ENCODE measurements at regions not wholly inside any gene's neighbourhood (a gene's known extent, or its start where the extent isn't known, plus 50 kb on each side); places are given as distances from the start of the nearest gene placed in this dataset.
A peak's percentile ranks its signal among the peaks of the same experiment; 100 is the strongest.

- no peak for FAIRE-seq
Measured at GRCh38 chr13:88908961-88909441, 1237.8 kb downstream of the SLITRK5 start.

DNA sequence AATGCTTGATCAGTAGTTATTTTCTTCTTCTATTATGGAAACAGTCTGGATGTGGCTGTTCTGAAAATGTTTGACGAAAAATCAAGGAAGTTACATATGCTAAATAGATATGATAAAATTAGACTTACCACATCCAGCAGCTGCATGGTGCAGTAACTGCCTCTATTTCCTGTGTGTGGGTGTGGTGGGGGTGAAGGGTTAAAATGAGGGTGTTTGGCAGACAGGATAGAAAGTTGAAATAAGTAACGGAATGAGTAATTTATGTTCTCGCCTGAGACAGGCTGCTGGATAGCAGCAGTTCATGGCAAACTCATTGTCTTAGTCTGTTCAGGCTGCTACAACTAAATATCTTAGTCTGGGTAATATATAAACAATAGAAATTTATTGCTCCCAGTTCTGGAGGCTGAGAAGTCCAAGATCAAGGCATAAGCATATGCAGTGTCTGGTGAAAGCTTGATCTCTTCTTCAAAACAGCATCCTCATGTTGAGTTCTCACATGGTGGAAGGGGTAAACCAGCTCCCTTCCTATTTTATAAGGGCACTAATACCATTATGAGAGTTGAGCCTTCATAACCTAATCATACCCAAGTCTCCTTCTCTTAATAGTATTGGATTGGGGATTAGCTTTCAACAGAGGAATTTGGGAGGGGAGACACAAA is 1248.9 kb downstream of the SLITRK5 start:
- FAIRE-seq = no peak

- FAIRE-seq = no peak
Measured at GRCh38 chr13:88925954-88926353, 1254.8 kb downstream of the SLITRK5 start.

GRCh38 chr13:88926890-88927502 is 1255.8 kb downstream of the SLITRK5 start:
- no peak for FAIRE-seq

GRCh38 chr13:88932950-88933349 is 1261.8 kb downstream of the SLITRK5 start:
- FAIRE-seq = no peak

DNA sequence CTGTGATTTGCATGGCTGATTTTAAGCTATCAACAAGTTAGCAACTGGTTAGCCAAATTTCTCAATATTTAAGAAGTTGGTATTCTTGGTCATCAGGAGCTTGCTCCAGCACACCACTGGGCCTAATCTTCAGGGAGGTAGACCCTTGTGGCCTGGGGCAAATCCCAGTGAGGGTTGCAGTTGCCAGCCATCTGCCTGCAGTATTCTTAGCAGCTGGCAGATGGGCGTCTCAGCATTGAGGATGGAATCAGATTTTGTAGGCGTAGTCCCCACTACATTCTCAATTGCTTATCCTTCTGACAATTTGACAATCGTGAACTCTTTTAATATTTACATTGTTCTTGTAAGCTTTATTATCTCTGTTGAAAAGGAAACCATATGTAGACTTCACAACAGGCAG is 1266.2 kb downstream of the SLITRK5 start:
- no peak for FAIRE-seq

GRCh38 chr13:88945793-88946192 is 1274.6 kb downstream of the SLITRK5 start:
- no peak for FAIRE-seq

- no peak for FAIRE-seq
Measured at GRCh38 chr13:88948501-88948900, 1277.3 kb downstream of the SLITRK5 start.

DNA sequence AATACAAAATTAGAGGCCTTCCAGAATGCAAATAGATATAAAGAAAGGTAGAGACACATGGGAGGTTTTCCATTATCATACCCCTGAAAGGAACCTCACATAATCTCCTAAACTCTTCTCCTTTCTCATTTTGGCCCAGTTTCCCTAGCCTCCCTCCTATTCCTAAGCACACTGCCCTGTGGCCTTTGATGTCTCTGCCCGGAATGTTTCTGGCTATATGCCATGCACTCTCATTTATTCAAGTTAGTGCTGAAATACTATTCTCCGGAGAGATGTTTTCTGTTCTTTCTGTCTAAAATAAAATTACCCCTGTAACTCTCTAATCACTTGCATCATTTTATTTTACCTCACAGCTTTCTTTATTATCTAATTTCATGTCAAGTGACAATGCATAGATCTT is 1287.7 kb downstream of the SLITRK5 start:
- FAIRE-seq = no peak

GRCh38 chr13:88976466-88976865 is 1305.3 kb downstream of the SLITRK5 start:
- no peak for FAIRE-seq

DNA sequence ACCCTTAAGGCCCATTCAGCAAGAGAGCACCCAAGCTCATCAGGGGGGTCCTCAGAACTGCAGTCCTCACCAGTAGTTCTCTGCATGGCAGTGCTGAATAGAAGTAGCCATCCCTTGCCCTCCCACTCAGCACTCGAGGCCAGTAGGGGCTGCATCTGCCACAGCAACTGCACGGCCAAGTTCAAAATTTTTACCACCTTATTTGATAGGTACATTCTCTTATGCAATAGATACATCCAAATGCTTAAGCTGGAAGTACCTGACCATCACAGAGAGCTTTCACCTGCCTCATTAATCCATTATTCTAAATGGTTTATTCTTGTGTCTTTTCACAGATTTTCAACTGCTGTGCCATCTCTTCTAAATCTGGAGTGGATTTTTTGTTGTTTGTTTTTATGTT is 1307.4 kb downstream of the SLITRK5 start:
- no peak for FAIRE-seq

DNA sequence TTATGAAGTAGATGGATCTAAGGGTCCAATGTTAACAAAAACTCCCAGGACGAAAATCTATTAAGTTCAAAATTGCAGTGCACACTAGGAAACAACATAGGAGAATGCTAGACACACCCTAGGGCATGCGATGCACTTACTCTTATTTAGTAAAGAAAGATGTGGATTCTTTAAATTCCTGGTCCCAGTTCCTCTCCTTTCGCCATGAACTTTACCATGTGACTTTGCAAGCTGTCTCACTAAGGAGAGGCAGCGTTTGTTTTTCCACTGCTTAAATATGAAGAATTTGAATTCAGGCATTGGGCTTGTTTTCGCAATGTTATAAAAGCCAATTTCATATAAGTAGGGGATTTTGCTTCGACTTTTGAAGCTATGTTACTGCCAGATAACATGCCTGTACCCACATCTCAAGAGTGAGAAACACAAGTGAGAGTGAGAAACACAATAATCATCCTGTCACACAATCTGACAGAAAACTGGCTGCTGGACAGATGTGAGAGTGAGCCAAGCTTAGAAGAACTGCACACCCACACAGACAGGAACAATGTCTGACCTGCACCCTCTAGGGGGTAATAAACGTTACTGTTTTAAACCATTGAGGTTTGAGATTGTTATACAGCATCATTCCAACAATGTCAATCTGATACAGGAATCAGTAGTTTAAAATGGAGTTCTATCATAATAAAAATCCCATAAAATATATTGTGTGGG is 1308.4 kb downstream of the SLITRK5 start:
- FAIRE-seq = no peak

DNA sequence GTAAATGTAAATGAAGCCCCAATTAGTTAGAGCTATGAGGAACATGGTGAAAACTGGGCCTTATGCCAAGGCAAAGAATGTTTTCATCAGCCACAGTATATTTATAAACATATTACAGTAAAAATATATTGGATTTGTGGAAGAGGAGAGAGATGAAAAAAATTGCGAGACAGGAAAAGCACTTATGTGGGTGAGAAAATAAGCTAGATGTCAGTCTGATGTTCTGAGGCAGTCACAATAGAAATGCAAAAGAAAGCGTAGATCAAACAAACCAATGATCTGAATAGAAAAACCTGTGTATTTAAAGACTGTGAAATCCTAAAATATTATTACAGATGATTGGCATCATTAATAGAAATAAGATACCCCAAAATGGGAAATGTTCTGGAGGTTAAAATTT is 1332.5 kb downstream of the SLITRK5 start:
- no peak for FAIRE-seq

GRCh38 chr13:89011615-89012014 is 1340.4 kb downstream of the SLITRK5 start:
- FAIRE-seq = no peak

DNA sequence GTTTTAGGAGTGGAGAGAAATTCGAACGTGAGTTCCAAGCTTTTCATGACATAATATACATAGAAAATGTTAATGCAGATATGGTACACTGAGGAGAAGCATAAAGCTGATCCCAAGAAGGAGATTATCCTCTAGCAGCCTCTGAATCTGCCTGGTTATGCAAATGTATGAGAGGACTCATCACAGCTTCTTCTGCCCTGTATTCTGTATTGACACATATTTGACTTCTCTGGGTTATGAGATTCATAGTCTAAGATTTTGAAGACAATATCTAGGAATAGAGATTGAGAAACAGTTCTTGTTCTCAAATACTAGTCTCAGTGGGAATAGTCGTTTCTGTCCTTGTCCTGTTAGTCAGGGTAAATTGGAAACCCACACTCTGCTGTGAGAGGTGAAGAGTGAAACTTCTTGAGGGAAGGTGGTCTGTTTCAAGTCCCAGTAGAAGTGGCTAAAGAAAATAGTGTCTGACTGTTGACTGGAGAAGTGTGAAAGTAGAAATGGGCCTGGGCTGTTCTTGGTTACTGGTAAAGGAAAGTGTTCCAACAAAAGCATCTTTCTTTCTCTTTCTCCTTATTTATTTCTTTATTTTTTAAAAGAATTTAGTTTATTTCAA is 1356.6 kb downstream of the SLITRK5 start:
- FAIRE-seq = no peak

- FAIRE-seq = no peak
Measured at GRCh38 chr13:89029062-89029461, 1357.9 kb downstream of the SLITRK5 start.

GRCh38 chr13:89034015-89034414 is 1362.8 kb downstream of the SLITRK5 start:
- no peak for FAIRE-seq

DNA sequence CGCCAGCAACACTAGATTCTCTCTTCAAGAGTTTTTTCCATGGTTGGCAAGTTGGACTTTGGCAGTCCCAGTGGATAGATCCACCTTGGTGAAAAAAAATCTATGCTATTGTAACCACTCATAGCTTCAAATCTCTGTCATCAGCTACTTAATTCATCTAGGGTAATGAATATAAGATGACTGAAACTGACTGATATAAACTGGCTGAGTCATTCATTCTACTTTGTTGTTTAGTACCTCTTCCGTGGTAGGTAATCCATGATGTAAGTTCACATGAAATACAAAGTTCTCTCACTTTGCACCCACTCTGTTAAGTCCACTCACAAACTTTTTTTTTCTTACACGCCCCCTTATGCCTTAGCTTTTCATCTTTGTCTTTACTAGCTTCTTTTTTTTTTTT is 1381.5 kb downstream of the SLITRK5 start:
- no peak for FAIRE-seq

GRCh38 chr13:89053418-89053817 is 1382.2 kb downstream of the SLITRK5 start:
- FAIRE-seq = no peak

DNA sequence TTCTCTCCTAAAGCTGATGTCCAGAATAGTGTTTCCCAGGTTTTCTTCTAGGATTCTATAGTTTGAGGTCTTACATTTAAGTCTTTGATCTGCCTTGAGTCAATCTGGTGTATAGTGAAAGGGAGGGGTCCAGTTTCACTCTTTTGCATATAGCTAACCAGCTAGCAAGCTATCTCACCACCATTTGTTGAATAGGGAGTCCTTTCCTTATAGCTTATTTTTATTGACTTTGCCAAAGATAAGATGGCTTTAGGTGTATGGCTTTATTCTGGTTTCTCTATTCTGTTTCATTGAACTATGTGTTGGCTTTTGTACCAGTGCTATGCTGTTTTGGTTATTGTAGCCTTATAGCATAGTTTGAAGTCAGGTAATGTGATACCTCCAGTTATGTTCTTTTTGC is 1386.1 kb downstream of the SLITRK5 start:
- no peak for FAIRE-seq

DNA sequence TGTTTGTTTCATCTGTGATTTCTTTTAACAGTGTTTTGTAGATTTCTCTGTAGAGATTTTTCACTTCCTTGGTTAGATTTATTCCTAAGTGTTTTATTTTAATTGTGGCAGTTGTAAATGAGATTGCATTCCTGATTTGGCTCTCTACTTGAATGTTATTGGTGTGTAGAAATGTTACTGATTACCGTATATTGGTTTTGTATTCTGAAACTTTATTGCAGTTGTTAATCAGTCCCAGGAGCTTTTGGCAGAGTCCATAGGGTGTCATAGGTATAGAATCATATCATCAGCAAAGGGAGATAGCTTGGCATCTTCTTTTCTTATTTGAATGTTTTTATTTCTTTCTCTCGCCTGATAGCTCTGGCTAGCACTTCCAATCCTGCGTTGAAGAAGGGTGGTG is 1386.7 kb downstream of the SLITRK5 start:
- no peak for FAIRE-seq

DNA sequence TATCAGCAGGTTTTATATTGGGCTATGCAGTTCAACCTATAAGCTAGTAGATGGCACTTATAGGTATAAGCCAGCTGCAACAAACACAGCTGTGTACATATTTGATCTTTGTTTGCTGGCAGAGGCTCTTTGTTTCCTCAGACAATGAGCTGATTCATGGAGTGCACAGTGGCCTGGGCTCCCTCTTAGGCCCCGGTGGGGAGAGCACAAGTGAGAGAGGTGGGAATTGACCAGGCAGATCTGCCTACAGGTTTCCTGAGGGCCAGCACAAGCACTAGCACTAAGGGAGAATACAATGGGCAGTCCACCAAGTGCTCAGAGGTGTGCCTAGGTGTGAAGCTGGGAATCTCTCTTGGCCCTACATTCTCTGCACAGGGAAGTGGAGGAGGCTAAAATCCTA is 1390.7 kb downstream of the SLITRK5 start:
- FAIRE-seq = no peak

DNA sequence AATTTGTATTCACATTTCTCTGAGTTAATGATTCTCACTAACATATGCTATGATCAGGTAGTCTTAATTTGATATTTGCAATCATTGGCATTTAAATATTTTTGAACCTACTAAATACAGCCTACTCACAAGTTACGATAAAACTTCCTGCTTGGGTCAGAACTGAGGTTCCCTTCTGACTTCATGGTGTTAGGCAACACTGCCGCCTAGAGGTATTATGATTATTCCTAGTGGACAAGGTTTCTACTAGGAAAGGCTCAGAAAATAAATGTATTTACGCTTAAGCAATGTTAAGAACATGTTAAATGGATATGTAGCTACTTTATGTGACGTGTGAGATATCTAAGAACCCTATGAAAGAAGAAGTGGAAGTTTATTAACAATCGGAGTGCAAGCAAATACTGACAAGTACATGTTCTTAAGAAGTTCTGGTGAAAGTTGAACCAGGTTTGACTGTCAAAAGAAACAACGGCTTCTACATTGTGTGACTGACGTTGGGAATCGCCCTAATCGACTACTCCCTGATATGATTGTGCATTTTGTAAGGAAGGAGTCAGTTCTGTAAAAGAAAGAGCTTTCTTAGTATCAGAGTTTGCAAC is 1395.8 kb downstream of the SLITRK5 start:
- FAIRE-seq = peak; percentile 59
